Peyer's patch (tissue), 4 donors: ENCODE measurements at regions not wholly inside any gene's neighbourhood (a gene's known extent, or its start where the extent isn't known, plus 50 kb on each side); places are given as distances from the start of the nearest gene placed in this dataset.

Experiments
- POLR2A ChIP-seq, 2 donors: fragments of 450-650 bp; IDR thresholded peaks; one replicate each; pipeline ENCODE4 v1.5.1; 2017; ENCODE audit warnings: antibody characterized with exemption in 2 of 2, mild to moderate bottlenecking in 2 of 2, moderate library complexity in 2 of 2
- TF ChIP-seq, protein P1 (sequence below), 6 experiments: fragments of 450-650 bp in 4 of 6; fragments of 200-600 bp in 2 of 6; sonication (generic) in 1 of 6; IDR thresholded peaks; one replicate each; pipeline ENCODE4 v1.5.1; 2017 to 2019; ENCODE audit warnings: antibody characterized with exemption in 6 of 6, mild to moderate bottlenecking in 3 of 6, moderate library complexity in 1 of 6

DNA sequence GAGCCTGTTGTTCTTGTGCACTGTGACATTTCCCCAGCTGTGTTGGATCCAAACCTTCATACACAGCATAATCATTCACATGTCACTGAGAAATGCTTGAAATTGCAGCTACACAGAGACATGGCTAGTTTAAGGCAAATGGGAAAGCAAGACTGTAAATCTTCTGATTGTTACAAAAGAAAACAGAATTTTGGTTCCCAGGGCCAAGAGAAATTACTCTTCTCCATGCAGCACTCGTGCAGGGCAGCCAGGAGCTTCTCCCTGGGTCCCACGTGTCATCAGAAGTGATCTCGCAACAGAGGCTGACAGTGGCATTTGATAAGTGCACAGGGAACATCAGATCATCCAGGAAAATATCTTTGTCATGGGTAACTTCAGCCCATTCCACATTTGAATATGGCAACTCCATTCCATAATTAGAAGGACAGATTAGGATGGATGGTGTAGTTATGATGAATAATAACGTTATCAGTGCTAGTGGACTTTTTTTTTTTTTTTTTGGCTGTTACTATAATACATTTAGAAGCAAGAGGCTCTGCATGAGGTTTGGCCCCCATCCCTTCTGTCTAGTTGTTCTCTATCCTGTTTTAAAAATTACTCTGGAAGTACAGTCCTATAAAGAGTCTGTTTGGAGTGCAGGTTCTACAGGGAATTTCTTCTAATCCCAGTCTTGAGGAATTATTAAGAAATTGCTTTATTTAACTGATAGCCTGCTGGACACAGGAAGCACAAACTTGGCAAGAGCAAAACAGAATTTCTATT, 571.0 kb upstream of the NOX3 start:
- TF ChIP-seq, protein P1, sequence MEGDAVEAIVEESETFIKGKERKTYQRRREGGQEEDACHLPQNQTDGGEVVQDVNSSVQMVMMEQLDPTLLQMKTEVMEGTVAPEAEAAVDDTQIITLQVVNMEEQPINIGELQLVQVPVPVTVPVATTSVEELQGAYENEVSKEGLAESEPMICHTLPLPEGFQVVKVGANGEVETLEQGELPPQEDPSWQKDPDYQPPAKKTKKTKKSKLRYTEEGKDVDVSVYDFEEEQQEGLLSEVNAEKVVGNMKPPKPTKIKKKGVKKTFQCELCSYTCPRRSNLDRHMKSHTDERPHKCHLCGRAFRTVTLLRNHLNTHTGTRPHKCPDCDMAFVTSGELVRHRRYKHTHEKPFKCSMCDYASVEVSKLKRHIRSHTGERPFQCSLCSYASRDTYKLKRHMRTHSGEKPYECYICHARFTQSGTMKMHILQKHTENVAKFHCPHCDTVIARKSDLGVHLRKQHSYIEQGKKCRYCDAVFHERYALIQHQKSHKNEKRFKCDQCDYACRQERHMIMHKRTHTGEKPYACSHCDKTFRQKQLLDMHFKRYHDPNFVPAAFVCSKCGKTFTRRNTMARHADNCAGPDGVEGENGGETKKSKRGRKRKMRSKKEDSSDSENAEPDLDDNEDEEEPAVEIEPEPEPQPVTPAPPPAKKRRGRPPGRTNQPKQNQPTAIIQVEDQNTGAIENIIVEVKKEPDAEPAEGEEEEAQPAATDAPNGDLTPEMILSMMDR (IDR thresholded peaks at IDR 0.05), result no peak
- TF ChIP-seq POLR2A (IDR thresholded peaks at IDR 0.05), result no peak
